ENCODE measurements at regions not wholly inside any gene's neighbourhood (a gene's known extent, or its start where the extent isn't known, plus 50 kb on each side); places are given as distances from the start of the nearest gene placed in this dataset.
"Not testable (repeated sequence)": the region's sequence is repeated elsewhere in the genome, so short reads cannot be mapped to it uniquely, and the experiment has no call there.

GRCh38 chr9:79089851-79090250, 481.9 kb upstream of the TLE4 start:
- not testable (repeated sequence) for TF ChIP-seq CTCF, POLR2A (IDR thresholded peaks at IDR 0.05)

All from thyroid gland (tissue), 4 donors.